ENCODE measurements at regions not wholly inside any gene's neighbourhood (a gene's known extent, or its start where the extent isn't known, plus 50 kb on each side); places are given as distances from the start of the nearest gene placed in this dataset.

DNA sequence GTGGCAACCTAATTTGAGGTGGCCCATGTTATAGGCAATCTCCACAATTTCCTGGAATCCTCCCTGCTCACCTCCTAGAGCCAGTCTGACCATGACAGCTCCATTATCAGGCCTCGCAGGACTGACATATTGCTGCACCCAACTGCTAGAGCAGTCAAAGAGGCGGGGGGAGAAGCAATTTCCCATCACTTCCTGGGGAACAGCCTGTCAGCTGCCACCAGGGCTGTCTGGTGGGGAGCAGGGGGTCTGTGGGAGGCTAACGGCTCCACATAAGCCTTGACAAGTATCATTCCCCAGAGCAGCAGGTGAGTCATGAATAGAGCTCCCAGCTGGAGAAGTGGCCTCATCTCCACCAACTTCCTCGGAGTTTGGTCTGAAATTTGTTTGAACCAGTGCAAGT is 322.9 kb downstream of the MATN1 start:
- H3K4me1 ChIP-seq (ENCODE audit: insufficient read depth, low read length, poor library complexity, severe bottlenecking), result no peaks in the 10 kb centered on the region
- H3K36me3 ChIP-seq (ENCODE audit: insufficient read depth, low read length), result no peaks in the 10 kb centered on the region
- H3K4me3 ChIP-seq (ENCODE audit: low read length, poor library complexity, severe bottlenecking), result no peak overlapping the region
- H3K9ac ChIP-seq (ENCODE audit: low read depth, low read length, poor library complexity, severe bottlenecking), result no peak overlapping the region
- TF ChIP-seq, protein P1, sequence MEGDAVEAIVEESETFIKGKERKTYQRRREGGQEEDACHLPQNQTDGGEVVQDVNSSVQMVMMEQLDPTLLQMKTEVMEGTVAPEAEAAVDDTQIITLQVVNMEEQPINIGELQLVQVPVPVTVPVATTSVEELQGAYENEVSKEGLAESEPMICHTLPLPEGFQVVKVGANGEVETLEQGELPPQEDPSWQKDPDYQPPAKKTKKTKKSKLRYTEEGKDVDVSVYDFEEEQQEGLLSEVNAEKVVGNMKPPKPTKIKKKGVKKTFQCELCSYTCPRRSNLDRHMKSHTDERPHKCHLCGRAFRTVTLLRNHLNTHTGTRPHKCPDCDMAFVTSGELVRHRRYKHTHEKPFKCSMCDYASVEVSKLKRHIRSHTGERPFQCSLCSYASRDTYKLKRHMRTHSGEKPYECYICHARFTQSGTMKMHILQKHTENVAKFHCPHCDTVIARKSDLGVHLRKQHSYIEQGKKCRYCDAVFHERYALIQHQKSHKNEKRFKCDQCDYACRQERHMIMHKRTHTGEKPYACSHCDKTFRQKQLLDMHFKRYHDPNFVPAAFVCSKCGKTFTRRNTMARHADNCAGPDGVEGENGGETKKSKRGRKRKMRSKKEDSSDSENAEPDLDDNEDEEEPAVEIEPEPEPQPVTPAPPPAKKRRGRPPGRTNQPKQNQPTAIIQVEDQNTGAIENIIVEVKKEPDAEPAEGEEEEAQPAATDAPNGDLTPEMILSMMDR (conservative IDR thresholded peaks at IDR 0.05; ENCODE audit: low read length), result no peak
- no peak for TF ChIP-seq EZH2phosphoT487 (IDR thresholded peaks at IDR 0.05; ENCODE audit: borderline replicate concordance)
- no peaks in the 10 kb centered on the region for H4K20me1 ChIP-seq (ENCODE audit: insufficient read depth, low read length, poor library complexity, severe bottlenecking)
- H2AFZ ChIP-seq (ENCODE audit: low read length), result no peak overlapping the region
- no peaks in the 10 kb centered on the region for H3K9me2 ChIP-seq (replicated peaks; ENCODE audit: low read depth, low read length)
- no peaks in the 10 kb centered on the region for H3K27me3 ChIP-seq (ENCODE audit: insufficient read depth, low read length, poor library complexity, severe bottlenecking)
- no peaks in the 10 kb centered on the region for H3F3A ChIP-seq (ENCODE audit: low read depth)
- H3K79me2 ChIP-seq (ENCODE audit: insufficient read depth, low read length), result no peaks in the 10 kb centered on the region
- H3K9me3 ChIP-seq (ENCODE audit: insufficient read depth, low read depth, low read length), result no peaks in the 10 kb centered on the region
- no peak overlapping the region for H3K4me2 ChIP-seq (ENCODE audit: low read depth, low read length, poor library complexity, severe bottlenecking)

DNA sequence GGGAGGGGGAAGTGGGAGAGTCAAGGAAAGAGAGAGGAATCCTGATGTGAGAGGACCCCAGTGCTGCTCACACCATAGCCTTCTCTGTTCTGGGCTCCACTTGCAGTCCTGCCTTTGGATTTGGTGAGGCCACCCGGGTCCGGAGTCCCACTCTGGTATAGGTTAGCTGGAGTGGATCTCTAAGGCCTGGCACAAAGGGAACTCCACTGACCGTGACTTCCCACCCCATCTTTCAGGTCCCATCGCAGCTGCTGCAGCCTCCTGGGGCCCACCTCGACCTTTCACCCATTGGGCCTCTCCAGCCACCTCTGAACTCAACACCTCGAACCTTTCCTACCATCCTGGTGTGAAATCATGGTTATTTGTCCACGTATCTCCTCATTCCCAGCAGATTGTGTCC is 324.4 kb downstream of the MATN1 start:
- Histone ChIP-seq H3K9me2 (replicated peaks; ENCODE audit: low read depth, low read length) (no peaks in the 10 kb centered on the region), H3K4me1 (ENCODE audit: insufficient read depth, low read length, poor library complexity, severe bottlenecking) (no peaks in the 10 kb centered on the region), H3F3A (ENCODE audit: low read depth) (no peaks in the 10 kb centered on the region), H3K36me3 (ENCODE audit: insufficient read depth, low read length) (no peaks in the 10 kb centered on the region), H3K4me3 (ENCODE audit: low read length, poor library complexity, severe bottlenecking) (no peak overlapping the region), H3K4me2 (ENCODE audit: low read depth, low read length, poor library complexity, severe bottlenecking) (no peak overlapping the region), H3K9ac (ENCODE audit: low read depth, low read length, poor library complexity, severe bottlenecking) (no peak overlapping the region), H4K20me1 (ENCODE audit: insufficient read depth, low read length, poor library complexity, severe bottlenecking) (no peaks in the 10 kb centered on the region), H3K27me3 (ENCODE audit: insufficient read depth, low read length, poor library complexity, severe bottlenecking) (no peaks in the 10 kb centered on the region), H3K79me2 (ENCODE audit: insufficient read depth, low read length) (no peaks in the 10 kb centered on the region), H3K9me3 (ENCODE audit: insufficient read depth, low read depth, low read length) (no peaks in the 10 kb centered on the region), H2AFZ (ENCODE audit: low read length) (no peak overlapping the region)
- TF ChIP-seq, protein P1 (conservative IDR thresholded peaks at IDR 0.05; ENCODE audit: low read length), result no peak

DNA sequence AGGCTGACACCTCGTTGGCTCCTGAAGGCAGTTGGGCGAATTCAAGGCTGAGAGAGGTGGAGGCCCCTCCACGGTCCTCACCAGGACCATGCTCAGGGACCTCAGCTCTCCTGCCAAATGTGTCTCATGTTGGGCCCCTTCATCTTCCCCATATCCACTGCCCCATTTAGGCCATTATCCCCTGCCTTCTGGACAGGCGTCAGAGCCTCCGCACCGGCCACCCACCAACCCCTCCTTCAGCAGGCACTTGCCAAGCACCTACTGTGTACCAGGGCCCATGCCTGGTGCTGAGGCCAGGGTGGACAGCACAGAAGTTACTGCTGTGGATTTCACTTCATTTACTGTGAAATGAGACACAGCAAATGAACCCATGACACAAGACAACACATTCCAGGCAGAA is 325.8 kb downstream of the MATN1 start:
- Histone ChIP-seq H3K9me2 (replicated peaks; ENCODE audit: low read depth, low read length) (no peaks in the 10 kb centered on the region), H3K4me2 (ENCODE audit: low read depth, low read length, poor library complexity, severe bottlenecking) (no peak overlapping the region), H3K79me2 (ENCODE audit: insufficient read depth, low read length) (no peaks in the 10 kb centered on the region), H3K36me3 (ENCODE audit: insufficient read depth, low read length) (no peaks in the 10 kb centered on the region), H2AFZ (ENCODE audit: low read length) (no peak overlapping the region), H4K20me1 (ENCODE audit: insufficient read depth, low read length, poor library complexity, severe bottlenecking) (no peaks in the 10 kb centered on the region), H3K27me3 (ENCODE audit: insufficient read depth, low read length, poor library complexity, severe bottlenecking) (no peaks in the 10 kb centered on the region), H3F3A (ENCODE audit: low read depth) (no peaks in the 10 kb centered on the region), H3K4me3 (ENCODE audit: low read length, poor library complexity, severe bottlenecking) (no peak overlapping the region), H3K9me3 (ENCODE audit: insufficient read depth, low read depth, low read length) (no peaks in the 10 kb centered on the region), H3K9ac (ENCODE audit: low read depth, low read length, poor library complexity, severe bottlenecking) (no peak overlapping the region), H3K4me1 (ENCODE audit: insufficient read depth, low read length, poor library complexity, severe bottlenecking) (no peaks in the 10 kb centered on the region)
- no peak for TF ChIP-seq EZH2phosphoT487 (IDR thresholded peaks at IDR 0.05; ENCODE audit: borderline replicate concordance)
- TF ChIP-seq, protein P1 (conservative IDR thresholded peaks at IDR 0.05; ENCODE audit: low read length), result no peak
